ENCODE measurements at regions not wholly inside any gene's neighbourhood (a gene's known extent, or its start where the extent isn't known, plus 50 kb on each side); places are given as distances from the start of the nearest gene placed in this dataset.

DNA sequence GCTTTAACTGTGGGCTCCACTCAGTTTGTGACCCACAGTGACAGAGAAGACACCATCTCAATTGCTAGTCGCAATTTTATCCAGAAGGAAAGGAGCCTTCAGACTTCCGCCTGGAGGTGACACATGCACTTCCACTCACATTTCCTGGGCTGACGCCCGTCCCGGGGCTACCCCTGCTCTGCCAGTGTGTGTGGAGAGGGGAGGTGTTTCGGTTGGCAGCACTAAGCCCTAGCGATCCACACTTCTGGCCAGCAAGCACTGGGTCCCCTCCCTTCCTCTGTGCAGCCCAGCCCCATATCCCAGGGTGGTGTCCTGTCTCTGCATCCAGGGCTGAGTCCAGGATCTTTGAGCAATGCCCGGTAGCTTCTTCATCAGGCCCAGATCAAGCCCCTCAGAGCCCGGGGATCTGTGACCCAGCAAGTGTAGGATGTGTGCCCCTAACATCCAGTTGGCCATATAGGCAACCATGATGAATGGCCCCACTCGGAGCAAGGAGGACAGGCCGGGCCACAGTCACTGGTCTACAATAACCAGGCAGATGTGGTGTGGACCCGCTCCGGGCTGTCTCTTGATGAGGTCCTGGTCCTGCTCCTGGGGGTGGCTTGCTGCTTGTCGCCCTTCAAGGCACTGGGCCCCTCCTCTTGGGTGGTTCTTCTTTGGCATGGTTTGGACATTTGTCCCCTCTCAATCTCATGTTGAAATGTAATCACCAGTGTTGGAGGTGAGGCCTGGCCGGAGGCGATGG lies 141.9 kb upstream of the SPACA7 start:
- Histone ChIP-seq H4K5ac (ENCODE audit: insufficient read length, low read depth, low read length) (no peak overlapping the region), H3K18ac (ENCODE audit: extremely low read depth, low read length) (no peak overlapping the region), H3K9ac (replicated peaks in 1 of 4; ENCODE audit: extremely low read depth in 1 of 4, low read depth in 3 of 4, low read length in 3 of 4) (no peak overlapping the region), H3K23me2 (ENCODE audit: low read depth, low read length) (no peaks in the 10 kb centered on the region), H3K4ac (replicated peaks; ENCODE audit: insufficient read length, low read depth, low read length) (no peak overlapping the region), H3K4me3 (ENCODE audit: extremely low read depth in 1 of 4, insufficient read depth in 2 of 4, low read depth in 3 of 4, low read length in 4 of 4) (no peak overlapping the region), H4K20me1 (replicated peaks in 1 of 2; ENCODE audit: control insufficient read depth in 1 of 2, insufficient read depth in 2 of 2, low read length in 2 of 2) (no peaks in the 10 kb centered on the region), H3K9me3 (ENCODE audit: insufficient read depth in 2 of 2, low read depth in 1 of 2, low read length in 1 of 2) (peaks cover 4 to 17% of the 10 kb centered on the region in 2 experiments; a peak in 2 of 4 replicates), H3K14ac (ENCODE audit: insufficient read length) (no peak overlapping the region), H2BK15ac (ENCODE audit: low read length) (no peak overlapping the region), H3K4me1 (replicated peaks in 1 of 4; ENCODE audit: control insufficient read depth in 3 of 4, insufficient read depth in 4 of 4, low read length in 3 of 4) (no peaks in the 10 kb centered on the region), H3K36me3 (ENCODE audit: control insufficient read depth in 2 of 4, insufficient read depth in 4 of 4, low read length in 3 of 4) (no peaks in the 10 kb centered on the region), H2BK5ac (ENCODE audit: low read depth, low read length) (no peak overlapping the region), H3K23ac (ENCODE audit: insufficient read length) (no peak overlapping the region), H3K56ac (replicated peaks; ENCODE audit: insufficient read length, low read depth, low read length) (no peak overlapping the region), H2BK20ac (ENCODE audit: low read length) (no peak overlapping the region), H4K8ac (ENCODE audit: extremely low read depth, insufficient read depth, low read length) (no peak overlapping the region), H2AFZ (ENCODE audit: low read length) (no peak overlapping the region), H2BK12ac (ENCODE audit: low read depth, low read length) (no peak overlapping the region), H4K91ac (replicated peaks; ENCODE audit: insufficient read length, low read length) (no peak overlapping the region), H3K27me3 (replicated peaks in 1 of 4; ENCODE audit: control insufficient read depth in 3 of 4, extremely low read depth in 1 of 4, insufficient read depth in 3 of 4, low read length in 3 of 4) (peaks cover 0 to 5% (median 0%) of the 10 kb centered on the region in 4 experiments; a peak in 1 of 7 replicates), H3K4me2 (ENCODE audit: insufficient read depth in 1 of 2, low read depth in 2 of 2, low read length in 2 of 2) (no peak overlapping the region), H3K79me1 (ENCODE audit: low read depth, low read length) (no peaks in the 10 kb centered on the region), H2AK5ac (ENCODE audit: low read depth, low read length) (no peak overlapping the region), H3K27ac (ENCODE audit: low read depth, low read length) (no peak overlapping the region), H3K79me2 (ENCODE audit: control insufficient read depth in 1 of 2, insufficient read depth in 2 of 2, low read length in 2 of 2) (no peaks in the 10 kb centered on the region), H2BK120ac (replicated peaks; ENCODE audit: low read depth, low read length) (no peak overlapping the region)
- ChIA-PET CTCF (ENCODE audit: partially characterized antibody) (interaction anchor here (1.5 kb wide), 1 partner anchor 210 kb away, joined by 6 read pairs; no protein-coding TSS in a partner anchor), POLR2A (ENCODE audit: partially characterized antibody) (no interaction called here)
- DNase-seq (ENCODE audit: low read depth in 1 of 2, low spot score in 2 of 2) (no peak), FAIRE-seq (no peak)
- WGBS, 2 experiments (ENCODE audit: extremely low coverage in 1 of 2, insufficient coverage in 1 of 2, insufficient read length in 1 of 2, insufficient replicate concordance in 2 of 2, low coverage in 1 of 2, low lambda C conversion rate in 2 of 2, missing lambda C conversion rate in 1 of 2), result 87% methylated on average over 16 of the region's 16 CpGs; no CpG with 5 or more reads in 1 of the 2 experiments
